Calu3 (cell line): ENCODE measurements at regions not wholly inside any gene's neighbourhood (a gene's known extent, or its start where the extent isn't known, plus 50 kb on each side); places are given as distances from the start of the nearest gene placed in this dataset.

ENCODE experiments used
- BruUV-seq: library from RNA; stranded (reverse); fragments of 400-500 nt; replicated peaks from 2 replicates; lab custom pipeline; 2021; lab: Mats Ljungman, UMichigan
- CTCF ChIA-PET: fragments of 300-600 bp; sonication (Branson Sonifier 250); formaldehyde crosslinking; loops from one replicate; lab custom pipeline; 2022; ENCODE audit warnings: antibody characterized with exemption; lab: Charles Lee
- DNase-seq: peaks from one replicate; pipeline ENCODE4 v3.0.0; 2022
- H3K27ac Mint-ChIP-seq: one replicate; pipeline ENCODE4 v1.8.0; 2022; ENCODE audit warnings: mixed read lengths; ENCODE audit not compliant: unreplicated experiment
- H3K27me3 Mint-ChIP-seq: one replicate; pipeline ENCODE4 v1.8.0; 2022; ENCODE audit warnings: mixed read lengths; ENCODE audit not compliant: unreplicated experiment
- H3K36me3 Mint-ChIP-seq: one replicate; pipeline ENCODE4 v1.8.0; 2022; ENCODE audit warnings: mild to moderate bottlenecking, moderate library complexity, mixed read lengths; ENCODE audit not compliant: insufficient read depth, unreplicated experiment
- H3K4me1 Mint-ChIP-seq: one replicate; pipeline ENCODE4 v1.8.0; 2022; ENCODE audit warnings: mild to moderate bottlenecking, low read depth, mixed read lengths; ENCODE audit not compliant: unreplicated experiment
- H3K4me3 Mint-ChIP-seq: one replicate; pipeline ENCODE4 v1.8.0; 2022; ENCODE audit warnings: mild to moderate bottlenecking, low read depth, moderate library complexity, mixed read lengths; ENCODE audit not compliant: unreplicated experiment
- H3K9me3 Mint-ChIP-seq: one replicate; pipeline ENCODE4 v1.8.0; 2022; ENCODE audit warnings: low read depth, mixed read lengths; ENCODE audit not compliant: unreplicated experiment
- intact Hi-C: fragments of 100-400 bp; cut with micrococcal nuclease; formaldehyde crosslinking; loops from one replicate; pipeline ENCODE4 v1.10.0; 2022; ENCODE audit not compliant: unreplicated experiment
- TF ChIP-seq, protein P1 (sequence below): fragments of 200-600 bp; IDR thresholded peaks from one replicate; pipeline ENCODE4 v1.8.0; 2022; ENCODE audit warnings: antibody characterized with exemption; ENCODE audit not compliant: unreplicated experiment

DNA sequence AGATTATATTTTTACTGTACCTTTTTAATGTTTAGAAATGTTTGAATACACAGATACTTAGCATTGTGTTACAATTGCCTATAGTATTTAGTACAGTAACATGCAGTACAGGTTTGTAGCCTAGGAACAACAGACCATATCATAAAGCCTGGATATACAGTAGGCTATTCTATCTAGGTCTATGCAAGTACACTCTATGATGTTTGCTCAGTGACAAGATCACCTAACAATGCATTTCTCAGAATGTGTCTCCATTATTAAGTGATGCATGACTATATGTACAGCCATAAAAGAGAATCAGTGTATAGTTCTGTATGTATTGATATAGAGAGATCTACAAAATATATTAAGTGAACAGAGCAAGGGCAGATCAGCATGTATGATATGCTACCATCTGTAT lies 616.4 kb downstream of the XIRP2 start:
- H3K27me3 Mint-ChIP-seq: no peaks in the 10 kb centered on the region
- H3K27ac Mint-ChIP-seq: no peak overlapping the region
- H3K4me3 Mint-ChIP-seq: no peak overlapping the region
- H3K4me1 Mint-ChIP-seq: peaks cover 5% of the 10 kb centered on the region
- CTCF ChIA-PET: no interaction called here
- TF ChIP-seq, protein P1, sequence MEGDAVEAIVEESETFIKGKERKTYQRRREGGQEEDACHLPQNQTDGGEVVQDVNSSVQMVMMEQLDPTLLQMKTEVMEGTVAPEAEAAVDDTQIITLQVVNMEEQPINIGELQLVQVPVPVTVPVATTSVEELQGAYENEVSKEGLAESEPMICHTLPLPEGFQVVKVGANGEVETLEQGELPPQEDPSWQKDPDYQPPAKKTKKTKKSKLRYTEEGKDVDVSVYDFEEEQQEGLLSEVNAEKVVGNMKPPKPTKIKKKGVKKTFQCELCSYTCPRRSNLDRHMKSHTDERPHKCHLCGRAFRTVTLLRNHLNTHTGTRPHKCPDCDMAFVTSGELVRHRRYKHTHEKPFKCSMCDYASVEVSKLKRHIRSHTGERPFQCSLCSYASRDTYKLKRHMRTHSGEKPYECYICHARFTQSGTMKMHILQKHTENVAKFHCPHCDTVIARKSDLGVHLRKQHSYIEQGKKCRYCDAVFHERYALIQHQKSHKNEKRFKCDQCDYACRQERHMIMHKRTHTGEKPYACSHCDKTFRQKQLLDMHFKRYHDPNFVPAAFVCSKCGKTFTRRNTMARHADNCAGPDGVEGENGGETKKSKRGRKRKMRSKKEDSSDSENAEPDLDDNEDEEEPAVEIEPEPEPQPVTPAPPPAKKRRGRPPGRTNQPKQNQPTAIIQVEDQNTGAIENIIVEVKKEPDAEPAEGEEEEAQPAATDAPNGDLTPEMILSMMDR: no peak
- intact Hi-C loops: no loop called here
- no peak for DNase-seq
- no peaks in the 10 kb centered on the region for H3K9me3 Mint-ChIP-seq
- no TSS peak for BruUV-seq
- H3K36me3 Mint-ChIP-seq: no peaks in the 10 kb centered on the region

DNA sequence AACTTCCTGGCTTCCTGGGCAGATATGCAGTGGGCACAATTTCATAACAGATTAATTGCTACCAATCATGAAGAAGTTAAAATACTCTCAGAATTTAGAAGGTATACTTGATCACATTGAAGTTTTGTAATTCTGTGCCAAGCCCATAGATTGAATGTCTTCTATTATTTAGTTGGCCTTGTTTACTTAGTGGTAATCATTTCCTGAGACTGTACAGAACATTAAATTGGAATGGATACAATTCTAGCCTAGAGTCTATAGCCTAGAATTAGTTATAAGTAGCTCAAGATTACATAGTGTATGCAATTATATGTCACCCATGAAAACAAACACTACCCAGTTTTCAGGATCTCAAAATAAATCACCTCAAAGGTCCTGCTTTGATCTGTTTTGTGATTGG lies 615.8 kb downstream of the XIRP2 start:
- H3K36me3 Mint-ChIP-seq: no peaks in the 10 kb centered on the region
- H3K4me3 Mint-ChIP-seq: no peak overlapping the region
- TF ChIP-seq, protein P1: no peak
- no peak overlapping the region for H3K27ac Mint-ChIP-seq
- DNase-seq: no peak
- no peaks in the 10 kb centered on the region for H3K4me1 Mint-ChIP-seq
- no peaks in the 10 kb centered on the region for H3K27me3 Mint-ChIP-seq
- no peaks in the 10 kb centered on the region for H3K9me3 Mint-ChIP-seq
- BruUV-seq: no TSS peak
- CTCF ChIA-PET: no interaction called here
- intact Hi-C loops: no loop called here

DNA sequence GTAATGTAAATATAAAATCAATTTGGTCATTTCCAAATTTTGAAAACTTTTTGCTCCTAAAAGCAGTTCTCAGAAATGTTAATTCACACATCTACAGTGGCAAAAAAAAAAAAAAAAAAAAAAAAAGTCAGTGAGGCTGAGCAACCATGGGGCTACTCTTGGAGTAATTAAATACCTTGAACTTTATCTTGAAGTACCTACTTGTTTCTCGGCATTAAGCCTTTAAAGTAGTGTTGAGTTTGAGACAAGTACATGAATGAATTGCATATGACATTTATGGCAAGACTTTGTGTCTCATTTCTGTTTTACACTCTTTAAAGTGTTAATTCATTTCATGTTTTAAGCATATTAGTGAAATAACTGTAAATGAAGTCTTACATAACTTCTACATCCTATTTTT lies 613.3 kb downstream of the XIRP2 start:
- CTCF ChIA-PET: interaction anchor here (0.7 kb wide), 1 partner anchor 364 kb away, joined by 11 read pairs; no protein-coding TSS in a partner anchor
- no peaks in the 10 kb centered on the region for H3K36me3 Mint-ChIP-seq
- no TSS peak for BruUV-seq

DNA sequence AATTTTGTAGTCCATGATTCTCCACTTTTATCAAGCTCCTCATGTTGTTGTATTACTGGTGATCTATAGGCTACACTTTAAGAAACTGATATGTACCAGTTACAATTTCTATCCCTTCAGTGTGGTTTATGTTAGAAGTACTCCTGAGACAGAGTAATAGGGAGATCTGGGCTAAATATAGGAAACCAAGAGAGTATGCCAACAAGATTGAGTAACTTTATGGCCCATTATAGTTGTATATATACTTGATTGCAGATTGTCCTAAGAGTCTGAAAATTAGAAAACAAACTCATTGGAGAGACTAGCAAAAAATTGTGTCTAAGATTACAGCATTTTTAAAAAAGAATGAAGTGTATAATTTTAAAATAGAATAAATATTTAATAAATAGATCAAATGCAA lies 605.6 kb downstream of the XIRP2 start:
- Mint-ChIP-seq H3K27ac (no peak overlapping the region), H3K4me3 (no peak overlapping the region), H3K4me1 (no peaks in the 10 kb centered on the region), H3K27me3 (no peaks in the 10 kb centered on the region), H3K9me3 (peaks cover 2% of the 10 kb centered on the region), H3K36me3 (no peaks in the 10 kb centered on the region)
- intact Hi-C loops: no loop called here
- DNase-seq: no peak
- CTCF ChIA-PET: interaction anchor here (0.6 kb wide), 1 partner anchor 597 kb away, joined by 5 read pairs; no protein-coding TSS in a partner anchor
- TF ChIP-seq, protein P1: no peak
- no TSS peak for BruUV-seq

More for the DNA sequence above, 613.3 kb downstream of the XIRP2 start:
- H3K4me3 Mint-ChIP-seq: no peak overlapping the region
- H3K9me3 Mint-ChIP-seq: peaks cover 2% of the 10 kb centered on the region
- intact Hi-C loops: no loop called here
- H3K4me1 Mint-ChIP-seq: no peaks in the 10 kb centered on the region
- TF ChIP-seq, protein P1: no peak
- no peak overlapping the region for H3K27ac Mint-ChIP-seq
- H3K27me3 Mint-ChIP-seq: no peaks in the 10 kb centered on the region
- no peak for DNase-seq
